Small intestine (tissue), 7 donors: ENCODE measurements at regions not wholly inside any gene's neighbourhood (a gene's known extent, or its start where the extent isn't known, plus 50 kb on each side); places are given as distances from the start of the nearest gene placed in this dataset.

Source experiments
- DNase-seq, 2 donors: peaks; one replicate each; pipeline versions ENCODE4 v3.0.0 to v3.0.0-alpha.2; 2013
- FAIRE-seq: peaks from 2 replicates; lab custom pipeline; 2012; peaks lifted over from hg19 to GRCh38; lab: Jason Lieb, UNC
- H3K27ac ChIP-seq, 3 donors: one replicate each; pipeline ENCODE4 v1.5.1; 2013; ENCODE audit warnings: low read length in 2 of 3, mild to moderate bottlenecking in 2 of 3, control low read depth in 1 of 3, inconsistent platforms in 1 of 3, low read depth in 1 of 3, moderate library complexity in 1 of 3
- H3K27me3 ChIP-seq, 3 donors: one replicate each; pipeline ENCODE4 v1.6.1; 2013; ENCODE audit warnings: low read length in 3 of 3, inconsistent platforms in 1 of 3; ENCODE audit not compliant: control insufficient read depth in 3 of 3, insufficient read depth in 3 of 3
- H3K36me3 ChIP-seq, 3 donors: one replicate each; pipeline ENCODE4 v1.6.1; 2013; ENCODE audit warnings: low read length in 3 of 3, inconsistent platforms in 1 of 3, low read depth in 1 of 3, mild to moderate bottlenecking in 1 of 3, moderate library complexity in 1 of 3; ENCODE audit not compliant: control insufficient read depth in 3 of 3, insufficient read depth in 2 of 3
- H3K4me1 ChIP-seq, 3 donors: one replicate each; pipeline ENCODE4 v1.6.1; 2013; ENCODE audit warnings: low read length in 2 of 3, inconsistent platforms in 1 of 3, low read depth in 1 of 3, mild to moderate bottlenecking in 1 of 3, moderate library complexity in 1 of 3; ENCODE audit not compliant: control insufficient read depth in 3 of 3, insufficient read depth in 2 of 3
- H3K4me3 ChIP-seq, 3 donors: one replicate each; pipeline ENCODE4 v1.5.1; 2013; ENCODE audit warnings: low read length in 3 of 3, control low read depth in 1 of 3, inconsistent platforms in 1 of 3, low read depth in 1 of 3, mild to moderate bottlenecking in 1 of 3, moderate library complexity in 1 of 3
- H3K9me3 ChIP-seq, 2 donors: one replicate each; pipeline ENCODE4 v1.6.1; 2013; ENCODE audit warnings: low read depth in 1 of 2, low read length in 1 of 2; ENCODE audit not compliant: control insufficient read depth in 2 of 2, insufficient read depth in 1 of 2
- WGBS, 3 donors: extraction: QIAGEN DNeasy Blood & Tissue Kit; methylation state at CpG; one replicate each; pipeline ENCODE4 v1.1.7; 2013; 5-methylcytosine and 5-hydroxymethylcytosine counted together
- donor health status: healthy with polysubstance abuse.
- donor health status: control.
- donor health status: control.
- donor health status: Bipolar disorder and iron deficiency.
- donor health status: healthy.

GRCh38 chr11:76269661-76270261 is 63.5 kb upstream of the WNT11 start:
- Histone ChIP-seq H3K4me3 (no peak overlapping the region), H3K27me3 (no peaks in the 10 kb centered on the region), H3K27ac (no peak overlapping the region), H3K36me3 (no peaks in the 10 kb centered on the region), H3K4me1 (peaks cover 0 to 5% (median 0%) of the 10 kb centered on the region in 3 donors), H3K9me3 (peaks cover 0 to 11% of the 10 kb centered on the region in 2 donors)
- no peak for FAIRE-seq
- DNase-seq, result no peak
- 79 to 90% (median 89%) methylated on average over 13 of the region's 13 CpGs for WGBS, 3 donors

GRCh38 chr11:76269247-76269646 is 62.9 kb upstream of the WNT11 start:
- DNase-seq, result no peak

GRCh38 chr11:76268498-76268897 is 62.2 kb upstream of the WNT11 start:
- no peak for DNase-seq
- no peak overlapping the region for H3K4me3 ChIP-seq

More at GRCh38 chr11:76269247-76269646, 62.9 kb upstream of the WNT11 start:
- no peak for FAIRE-seq
- WGBS, 3 donors, result 82 to 88% (median 87%) methylated on average over 6 of the region's 6 CpGs
- H3K27ac ChIP-seq, result no peak overlapping the region
- H3K4me1 ChIP-seq, result peaks cover 0 to 5% (median 0%) of the 10 kb centered on the region in 3 donors
- no peaks in the 10 kb centered on the region for H3K36me3 ChIP-seq
- H3K9me3 ChIP-seq, result peaks cover 0 to 7% of the 10 kb centered on the region in 2 donors
- no peak overlapping the region for H3K4me3 ChIP-seq
- H3K27me3 ChIP-seq, result no peaks in the 10 kb centered on the region

GRCh38 chr11:76267556-76267955 is 61.3 kb upstream of the WNT11 start:
- FAIRE-seq, result no peak
- peaks cover 0 to 2% (median 0%) of the 10 kb centered on the region in 3 donors for H3K27me3 ChIP-seq

More at GRCh38 chr11:76268498-76268897, 62.2 kb upstream of the WNT11 start:
- Histone ChIP-seq H3K27ac (no peak overlapping the region), H3K9me3 (no peaks in the 10 kb centered on the region), H3K27me3 (no peaks in the 10 kb centered on the region), H3K4me1 (peaks cover 0 to 5% (median 0%) of the 10 kb centered on the region in 3 donors), H3K36me3 (no peaks in the 10 kb centered on the region)
- FAIRE-seq, result no peak

GRCh38 chr11:76266286-76267100 is 60.2 kb upstream of the WNT11 start:
- FAIRE-seq (no peak), DNase-seq (no peak)
- H3K27ac ChIP-seq, result no peak overlapping the region
- H3K9me3 ChIP-seq, result no peaks in the 10 kb centered on the region
- H3K4me1 ChIP-seq, result peaks cover 0 to 5% (median 0%) of the 10 kb centered on the region in 3 donors
- WGBS, 3 donors, result 58 to 69% (median 63%) methylated on average over 8 of the region's 8 CpGs
- H3K36me3 ChIP-seq, result no peaks in the 10 kb centered on the region
- peaks cover 0 to 5% (median 0%) of the 10 kb centered on the region in 3 donors for H3K27me3 ChIP-seq
- no peak overlapping the region for H3K4me3 ChIP-seq

More at GRCh38 chr11:76267556-76267955, 61.3 kb upstream of the WNT11 start:
- Histone ChIP-seq H3K27ac (no peak overlapping the region), H3K36me3 (no peaks in the 10 kb centered on the region), H3K4me1 (peaks cover 0 to 5% (median 0%) of the 10 kb centered on the region in 3 donors), H3K4me3 (no peak overlapping the region), H3K9me3 (no peaks in the 10 kb centered on the region)
- WGBS, 3 donors, result 77 to 85% (median 83%) methylated on average over 6 of the region's 6 CpGs
- no peak for DNase-seq

- peaks cover 0 to 5% (median 0%) of the 10 kb centered on the region in 3 donors for H3K4me1 ChIP-seq
- H3K27me3 ChIP-seq, result peaks cover 0 to 5% (median 0%) of the 10 kb centered on the region in 3 donors
- FAIRE-seq (no peak), DNase-seq (no peak)
- H3K36me3 ChIP-seq, result no peaks in the 10 kb centered on the region
- H3K27ac ChIP-seq, result no peak overlapping the region
- H3K4me3 ChIP-seq, result no peak overlapping the region
- no peaks in the 10 kb centered on the region for H3K9me3 ChIP-seq
- WGBS, 3 donors, result 64 to 90% (median 86%) methylated on average over 4 of the region's 4 CpGs
Measured at GRCh38 chr11:76265771-76266241, 59.5 kb upstream of the WNT11 start.

GRCh38 chr11:76263657-76264056 is 57.4 kb upstream of the WNT11 start:
- no peaks in the 10 kb centered on the region for H3K4me1 ChIP-seq
- 44 to 68% (median 61%) methylated on average over 4 of the region's 4 CpGs for WGBS, 3 donors
- H3K27ac ChIP-seq, result no peak overlapping the region
- H3K9me3 ChIP-seq, result no peaks in the 10 kb centered on the region
- no peaks in the 10 kb centered on the region for H3K36me3 ChIP-seq
- no peak overlapping the region for H3K4me3 ChIP-seq
- DNase-seq (no peak), FAIRE-seq (no peak)
- peaks cover 0 to 9% (median 0%) of the 10 kb centered on the region in 3 donors for H3K27me3 ChIP-seq

GRCh38 chr11:76263166-76263565 is 56.9 kb upstream of the WNT11 start:
- no peaks in the 10 kb centered on the region for H3K9me3 ChIP-seq
- FAIRE-seq (no peak), DNase-seq (no peak)
- H3K27ac ChIP-seq, result no peak overlapping the region
- WGBS, 3 donors, result 70 to 91% (median 80%) methylated on average over 2 of the region's 2 CpGs
- H3K4me3 ChIP-seq, result no peak overlapping the region
- no peaks in the 10 kb centered on the region for H3K4me1 ChIP-seq
- no peaks in the 10 kb centered on the region for H3K36me3 ChIP-seq
- peaks cover 0 to 9% (median 0%) of the 10 kb centered on the region in 3 donors for H3K27me3 ChIP-seq
